ENCODE measurements at regions not wholly inside any gene's neighbourhood (a gene's known extent, or its start where the extent isn't known, plus 50 kb on each side); places are given as distances from the start of the nearest gene placed in this dataset.

- in situ Hi-C loops (cut with HindIII; ENCODE audit: low sequenced_read_pairs), result no loop called here
- no peak for TF ChIP-seq CTCF (IDR thresholded peaks at IDR 0.05; ENCODE audit: low read depth, low read length)
- H3K4me3 ChIP-seq (ENCODE audit: low read depth, low read length), result no peak overlapping the region
- no peak for DNase-seq (ENCODE audit: low read depth, low spot score)
Measured at GRCh38 chr5:6279607-6280006, 98.7 kb downstream of the MED10 start.

- no peak for DNase-seq (ENCODE audit: low read depth, low spot score)
- TF ChIP-seq CTCF (IDR thresholded peaks at IDR 0.05; ENCODE audit: low read depth, low read length), result no peak
- in situ Hi-C loops (cut with HindIII; ENCODE audit: low sequenced_read_pairs), result no loop called here
- no peak overlapping the region for H3K4me3 ChIP-seq (ENCODE audit: low read depth, low read length)
Measured at GRCh38 chr5:6274846-6275543, 103.4 kb downstream of the MED10 start.

GRCh38 chr5:6273749-6274148, 104.6 kb downstream of the MED10 start:
- H3K4me3 ChIP-seq (ENCODE audit: low read depth, low read length), result no peak overlapping the region
- in situ Hi-C loops (cut with HindIII; ENCODE audit: low sequenced_read_pairs), result no loop called here
- DNase-seq (ENCODE audit: low read depth, low spot score), result no peak
- no peak for TF ChIP-seq CTCF (IDR thresholded peaks at IDR 0.05; ENCODE audit: low read depth, low read length)

GRCh38 chr5:6273090-6273735, 105.1 kb downstream of the MED10 start:
- TF ChIP-seq CTCF (IDR thresholded peaks at IDR 0.05; ENCODE audit: low read depth, low read length), result no peak
- in situ Hi-C loops (cut with HindIII; ENCODE audit: low sequenced_read_pairs), result no loop called here
- H3K4me3 ChIP-seq (ENCODE audit: low read depth, low read length), result no peak overlapping the region
- DNase-seq (ENCODE audit: low read depth, low spot score), result no peak

GRCh38 chr5:6269925-6270324, 108.4 kb downstream of the MED10 start:
- in situ Hi-C loops (cut with HindIII; ENCODE audit: low sequenced_read_pairs), result no loop called here
- no peak for DNase-seq (ENCODE audit: low read depth, low spot score)
- H3K4me3 ChIP-seq (ENCODE audit: low read depth, low read length), result no peak overlapping the region
- TF ChIP-seq CTCF (IDR thresholded peaks at IDR 0.05; ENCODE audit: low read depth, low read length), result no peak

- no peak for DNase-seq (ENCODE audit: low read depth, low spot score)
- in situ Hi-C loops (cut with HindIII; ENCODE audit: low sequenced_read_pairs), result no loop called here
- TF ChIP-seq CTCF (IDR thresholded peaks at IDR 0.05; ENCODE audit: low read depth, low read length), result no peak
- no peak overlapping the region for H3K4me3 ChIP-seq (ENCODE audit: low read depth, low read length)
Measured at GRCh38 chr5:6266671-6267197, 111.6 kb downstream of the MED10 start.

All from astrocyte of the spinal cord (primary cell).